Small intestine (tissue), 7 donors: ENCODE measurements at regions not wholly inside any gene's neighbourhood (a gene's known extent, or its start where the extent isn't known, plus 50 kb on each side); places are given as distances from the start of the nearest gene placed in this dataset.

Experiments used
- DNase-seq, 2 donors: peaks; one replicate each; pipeline versions ENCODE4 v3.0.0 to v3.0.0-alpha.2; 2013
- FAIRE-seq: peaks from 2 replicates; lab custom pipeline; 2012; peaks lifted over from hg19 to GRCh38; lab: Jason Lieb, UNC
- H3K27ac ChIP-seq, 3 donors: one replicate each; pipeline ENCODE4 v1.5.1; 2013; ENCODE audit warnings: low read length in 2 of 3, mild to moderate bottlenecking in 2 of 3, control low read depth in 1 of 3, inconsistent platforms in 1 of 3, low read depth in 1 of 3, moderate library complexity in 1 of 3
- H3K27me3 ChIP-seq, 3 donors: one replicate each; pipeline ENCODE4 v1.6.1; 2013; ENCODE audit warnings: low read length in 3 of 3, inconsistent platforms in 1 of 3; ENCODE audit not compliant: control insufficient read depth in 3 of 3, insufficient read depth in 3 of 3
- H3K36me3 ChIP-seq, 3 donors: one replicate each; pipeline ENCODE4 v1.6.1; 2013; ENCODE audit warnings: low read length in 3 of 3, inconsistent platforms in 1 of 3, low read depth in 1 of 3, mild to moderate bottlenecking in 1 of 3, moderate library complexity in 1 of 3; ENCODE audit not compliant: control insufficient read depth in 3 of 3, insufficient read depth in 2 of 3
- H3K4me1 ChIP-seq, 3 donors: one replicate each; pipeline ENCODE4 v1.6.1; 2013; ENCODE audit warnings: low read length in 2 of 3, inconsistent platforms in 1 of 3, low read depth in 1 of 3, mild to moderate bottlenecking in 1 of 3, moderate library complexity in 1 of 3; ENCODE audit not compliant: control insufficient read depth in 3 of 3, insufficient read depth in 2 of 3
- H3K4me3 ChIP-seq, 3 donors: one replicate each; pipeline ENCODE4 v1.5.1; 2013; ENCODE audit warnings: low read length in 3 of 3, control low read depth in 1 of 3, inconsistent platforms in 1 of 3, low read depth in 1 of 3, mild to moderate bottlenecking in 1 of 3, moderate library complexity in 1 of 3
- H3K9me3 ChIP-seq, 2 donors: one replicate each; pipeline ENCODE4 v1.6.1; 2013; ENCODE audit warnings: low read depth in 1 of 2, low read length in 1 of 2; ENCODE audit not compliant: control insufficient read depth in 2 of 2, insufficient read depth in 1 of 2
- WGBS, 3 donors: extraction: QIAGEN DNeasy Blood & Tissue Kit; methylation state at CpG; one replicate each; pipeline ENCODE4 v1.1.7; 2013; 5-methylcytosine and 5-hydroxymethylcytosine counted together
- donor health status: healthy with polysubstance abuse.
- donor health status: control.
- donor health status: control.
- donor health status: Bipolar disorder and iron deficiency.
- donor health status: healthy.

- Histone ChIP-seq H3K27me3 (no peaks in the 10 kb centered on the region), H3K27ac (no peak overlapping the region), H3K4me3 (no peak overlapping the region), H3K9me3 (no peaks in the 10 kb centered on the region), H3K4me1 (peaks cover 0 to 3% (median 0%) of the 10 kb centered on the region in 3 donors), H3K36me3 (no peaks in the 10 kb centered on the region)
- FAIRE-seq: no peak
- peak; percentile 31 to 70 for DNase-seq
- WGBS, 3 donors: 28 to 57% (median 47%) methylated on average over 28 of the region's 28 CpGs
Observed at GRCh38 chr1:5688081-5689077, 303.8 kb downstream of the NPHP4 start.

GRCh38 chr1:5686925-5687706 is 305.1 kb downstream of the NPHP4 start:
- no peaks in the 10 kb centered on the region for H3K36me3 ChIP-seq
- 82 to 90% (median 87%) methylated on average over 12 of the region's 12 CpGs for WGBS, 3 donors
- H3K4me1 ChIP-seq: peaks cover 0 to 3% (median 0%) of the 10 kb centered on the region in 3 donors
- H3K27me3 ChIP-seq: no peaks in the 10 kb centered on the region
- DNase-seq (peak in 1 of 2 donors; percentile 16), FAIRE-seq (no peak)
- H3K27ac ChIP-seq: no peak overlapping the region
- H3K4me3 ChIP-seq: no peak overlapping the region
- H3K9me3 ChIP-seq: no peaks in the 10 kb centered on the region

GRCh38 chr1:5686195-5686594 is 306.0 kb downstream of the NPHP4 start:
- no peak overlapping the region for H3K27ac ChIP-seq
- 37 to 63% (median 56%) methylated on average over 1 of the region's 1 CpG for WGBS, 3 donors
- H3K9me3 ChIP-seq: no peaks in the 10 kb centered on the region
- no peak overlapping the region for H3K4me3 ChIP-seq
- FAIRE-seq (no peak), DNase-seq (no peak)
- H3K27me3 ChIP-seq: no peaks in the 10 kb centered on the region
- H3K4me1 ChIP-seq: peaks cover 0 to 3% (median 0%) of the 10 kb centered on the region in 3 donors
- no peaks in the 10 kb centered on the region for H3K36me3 ChIP-seq

- peaks cover 0 to 3% (median 0%) of the 10 kb centered on the region in 3 donors for H3K4me1 ChIP-seq
- DNase-seq (no peak), FAIRE-seq (no peak)
- H3K27ac ChIP-seq: no peak overlapping the region
- H3K27me3 ChIP-seq: no peaks in the 10 kb centered on the region
- no peaks in the 10 kb centered on the region for H3K36me3 ChIP-seq
- no peaks in the 10 kb centered on the region for H3K9me3 ChIP-seq
- 70 to 83% (median 80%) methylated on average over 10 of the region's 10 CpGs for WGBS, 3 donors
- H3K4me3 ChIP-seq: no peak overlapping the region
Observed at GRCh38 chr1:5685446-5686040, 306.7 kb downstream of the NPHP4 start.

- no peaks in the 10 kb centered on the region for H3K27me3 ChIP-seq
- no peak for DNase-seq
- no peak overlapping the region for H3K27ac ChIP-seq
- WGBS, 3 donors: 81 to 85% (median 83%) methylated on average over 11 of the region's 11 CpGs
- H3K4me3 ChIP-seq: no peak overlapping the region
- H3K4me1 ChIP-seq: peaks cover 0 to 3% (median 0%) of the 10 kb centered on the region in 3 donors
- H3K9me3 ChIP-seq: no peaks in the 10 kb centered on the region
- FAIRE-seq: no peak
- H3K36me3 ChIP-seq: no peaks in the 10 kb centered on the region
Observed at GRCh38 chr1:5684791-5685190, 307.4 kb downstream of the NPHP4 start.

GRCh38 chr1:5683446-5683845 is 308.8 kb downstream of the NPHP4 start:
- Histone ChIP-seq H3K4me1 (peaks cover 0 to 3% (median 0%) of the 10 kb centered on the region in 3 donors), H3K27me3 (no peaks in the 10 kb centered on the region), H3K9me3 (no peaks in the 10 kb centered on the region), H3K4me3 (no peak overlapping the region), H3K27ac (no peak overlapping the region), H3K36me3 (no peaks in the 10 kb centered on the region)
- DNase-seq: no peak
- WGBS, 3 donors: 49 to 59% (median 54%) methylated on average over 2 of the region's 2 CpGs
- FAIRE-seq: no peak

GRCh38 chr1:5682626-5683225 is 309.5 kb downstream of the NPHP4 start:
- H3K27me3 ChIP-seq: no peaks in the 10 kb centered on the region
- DNase-seq: no peak
- H3K27ac ChIP-seq: no peak overlapping the region
- H3K36me3 ChIP-seq: no peaks in the 10 kb centered on the region
- H3K4me3 ChIP-seq: no peak overlapping the region
- WGBS, 3 donors: 70 to 75% (median 73%) methylated on average over 16 of the region's 16 CpGs
- FAIRE-seq: no peak
- H3K9me3 ChIP-seq: no peaks in the 10 kb centered on the region
- no peaks in the 10 kb centered on the region for H3K4me1 ChIP-seq

- H3K4me1 ChIP-seq: no peaks in the 10 kb centered on the region
- H3K27ac ChIP-seq: no peak overlapping the region
- H3K27me3 ChIP-seq: no peaks in the 10 kb centered on the region
- H3K36me3 ChIP-seq: no peaks in the 10 kb centered on the region
- no peak for DNase-seq
- H3K4me3 ChIP-seq: no peak overlapping the region
- H3K9me3 ChIP-seq: no peaks in the 10 kb centered on the region
- no peak for FAIRE-seq
- WGBS, 3 donors: 57 to 75% (median 62%) methylated on average over 6 of the region's 6 CpGs
Observed at GRCh38 chr1:5681654-5682053, 310.6 kb downstream of the NPHP4 start.
